ENCODE measurements at regions not wholly inside any gene's neighbourhood (a gene's known extent, or its start where the extent isn't known, plus 50 kb on each side); places are given as distances from the start of the nearest gene placed in this dataset.

GRCh38 chr10:4405828-4406227, 420.2 kb upstream of the AKR1E2 start:
- TF ChIP-seq POLR2AphosphoS5 (IDR thresholded peaks at IDR 0.05; ENCODE audit: low read depth, low read length) (no peak), POLR2A (IDR thresholded peaks at IDR 0.05; ENCODE audit: low read depth, low read length) (no peak), TAF1 (IDR thresholded peaks at IDR 0.05; ENCODE audit: borderline replicate concordance, low read depth, low read length) (no peak)

Measured in GM12892 (cell line).